Upper lobe of left lung (tissue), 6 donors: ENCODE measurements at regions not wholly inside any gene's neighbourhood (a gene's known extent, or its start where the extent isn't known, plus 50 kb on each side); places are given as distances from the start of the nearest gene placed in this dataset.

ENCODE experiments used
- ATAC-seq, 2 donors: fragments of 200-7000 bp; cut with Tn5 transposase; one replicate each; pipeline ENCODE4 v1.9.1; 2022; ENCODE audit warnings: mild to moderate bottlenecking in 2 of 2, moderate library complexity in 2 of 2; ENCODE audit not compliant: low FRiP score in 2 of 2
- DNase-seq, 2 donors: peaks; one replicate each; pipeline ENCODE4 v3.0.0-alpha.2; 2019 to 2020
- H3K27ac ChIP-seq, 4 donors: fragments of 200-600 bp; sonication (generic); one replicate each; pipeline ENCODE4 v1.5.1; 2016 to 2019
- H3K27me3 ChIP-seq, 4 donors: fragments of 200-600 bp; sonication (generic); one replicate each; pipeline ENCODE4 v1.5.1; 2017 to 2019
- H3K36me3 ChIP-seq, 4 donors: fragments of 200-600 bp; sonication (generic); one replicate each; pipeline ENCODE4 v1.5.1; 2016 to 2019
- H3K4me1 ChIP-seq, 4 donors: fragments of 200-600 bp; sonication (generic); one replicate each; pipeline ENCODE4 v1.5.1; 2018 to 2019
- H3K4me3 ChIP-seq, 4 donors: fragments of 200-600 bp; sonication (generic); one replicate each; pipeline ENCODE4 v1.5.1; 2017 to 2019; ENCODE audit warnings: mild to moderate bottlenecking in 2 of 4, moderate library complexity in 1 of 4
- H3K9me3 ChIP-seq, 4 donors: fragments of 200-600 bp; sonication (generic); one replicate each; pipeline ENCODE4 v1.5.1; 2018 to 2019
- CTCF ChIP-seq, 6 experiments: fragments of 450-650 bp in 4 of 6; fragments of 200-600 bp in 2 of 6; sonication (generic) in 2 of 6; IDR thresholded peaks; one replicate each; pipeline ENCODE4 v1.5.1; 2016 to 2019; ENCODE audit warnings: antibody characterized with exemption in 6 of 6
- EP300 ChIP-seq, 4 donors: sonication (generic); formaldehyde crosslinking; IDR thresholded peaks; one replicate each; pipeline ENCODE4 v1.5.1; 2017; ENCODE audit warnings: antibody characterized with exemption in 4 of 4, control low read depth in 2 of 4
- POLR2A ChIP-seq, 4 donors: fragments of 450-650 bp; IDR thresholded peaks; one replicate each; pipeline ENCODE4 v1.5.1; 2016 to 2017; ENCODE audit warnings: antibody characterized with exemption in 4 of 4, mild to moderate bottlenecking in 2 of 4
- POLR2AphosphoS5 ChIP-seq, 2 donors: sonication (generic); formaldehyde crosslinking; IDR thresholded peaks; one replicate each; pipeline ENCODE4 v1.5.1; 2017; ENCODE audit warnings: antibody characterized with exemption in 2 of 2
- WGBS, 2 donors: methylation state at CpG; one replicate each; pipeline ENCODE4 v1.1.5; 2017 to 2018; 5-methylcytosine and 5-hydroxymethylcytosine counted together
- donor health status: DM: no; HTN: no; CAD: no; lungs with moderate emphysema.
- donor health status: DM: no; HTN: yes; CAD: no; lungs with severe emphysema.

- H3K9me3 ChIP-seq, result no peaks in the 10 kb centered on the region
- no peak for ATAC-seq
- H3K4me1 ChIP-seq, result no peaks in the 10 kb centered on the region
- DNase-seq, result no peak
- H3K27me3 ChIP-seq, result no peaks in the 10 kb centered on the region
- no peaks in the 10 kb centered on the region for H3K36me3 ChIP-seq
- 76 to 83% methylated on average over 5 of the region's 5 CpGs for WGBS, 2 donors
- TF ChIP-seq EP300 (IDR thresholded peaks at IDR 0.05) (no peak), POLR2A (IDR thresholded peaks at IDR 0.05) (no peak), POLR2AphosphoS5 (IDR thresholded peaks at IDR 0.05) (no peak), CTCF (IDR thresholded peaks at IDR 0.05) (no peak)
- no peak overlapping the region for H3K27ac ChIP-seq
- no peak overlapping the region for H3K4me3 ChIP-seq
Measured at GRCh38 chr2:16948053-16948452, 282.4 kb upstream of the CYRIA start.

DNA sequence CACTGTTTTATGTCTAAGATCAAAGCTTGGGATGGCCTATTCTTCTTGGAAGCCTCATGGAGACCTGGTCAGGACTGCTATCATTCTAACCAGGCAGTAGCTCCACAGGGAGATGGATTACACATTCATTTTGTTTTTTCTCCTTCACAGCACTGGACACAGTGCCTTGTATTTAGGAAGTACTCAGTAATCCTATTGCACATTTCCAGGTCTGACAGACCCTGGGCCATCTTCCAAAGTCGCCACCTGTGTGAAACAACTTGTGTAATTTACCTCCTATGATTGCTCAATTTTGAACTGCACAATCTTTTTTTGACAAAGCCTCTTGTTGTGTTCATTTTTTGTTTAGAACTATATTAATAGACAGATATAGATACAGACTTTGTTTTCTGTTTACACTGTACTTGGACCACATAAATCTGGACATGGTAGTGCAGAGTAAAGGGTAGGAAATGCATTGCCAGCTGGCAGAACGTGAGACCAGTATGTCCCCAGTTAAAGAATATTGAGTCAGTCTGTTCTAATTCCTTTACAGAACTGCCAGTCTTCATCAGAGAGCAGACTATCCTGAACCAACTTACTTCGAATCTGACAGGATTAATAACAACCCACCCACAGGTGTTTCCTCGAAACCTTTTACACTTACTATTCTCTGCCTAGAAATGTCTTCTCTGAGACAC is 277.8 kb upstream of the CYRIA start:
- no peak for ATAC-seq
- Histone ChIP-seq H3K4me3 (no peak overlapping the region), H3K4me1 (no peaks in the 10 kb centered on the region), H3K36me3 (no peaks in the 10 kb centered on the region), H3K9me3 (no peaks in the 10 kb centered on the region), H3K27ac (no peak overlapping the region), H3K27me3 (no peaks in the 10 kb centered on the region)
- no peak for DNase-seq
- 84% methylated on average over 4 of the region's 4 CpGs for WGBS, 2 donors
- TF ChIP-seq EP300 (IDR thresholded peaks at IDR 0.05) (no peak), CTCF (IDR thresholded peaks at IDR 0.05) (no peak), POLR2A (IDR thresholded peaks at IDR 0.05) (no peak), POLR2AphosphoS5 (IDR thresholded peaks at IDR 0.05) (no peak)

DNA sequence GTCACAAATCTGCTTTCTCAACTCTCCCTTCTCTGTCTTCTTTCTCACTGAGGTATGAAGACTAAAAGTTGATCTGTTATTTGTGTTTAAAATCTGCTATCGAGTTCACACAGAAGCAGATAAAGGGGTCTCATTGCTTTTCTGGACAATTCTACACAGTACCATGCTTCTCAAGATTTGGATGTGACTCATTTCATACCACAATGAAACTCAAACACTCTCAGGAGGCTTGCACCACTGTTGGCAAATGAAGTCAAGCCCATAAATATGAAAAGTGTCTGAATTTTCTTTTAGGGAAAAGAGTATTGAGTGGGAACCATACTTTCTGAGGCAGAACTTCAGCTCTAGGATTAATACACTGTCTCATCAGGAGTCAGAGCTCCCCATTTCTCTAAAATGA is 274.6 kb upstream of the CYRIA start:
- H3K4me3 ChIP-seq, result no peak overlapping the region
- no peak for ATAC-seq
- no peak overlapping the region for H3K27ac ChIP-seq
- H3K36me3 ChIP-seq, result no peaks in the 10 kb centered on the region
- H3K4me1 ChIP-seq, result no peaks in the 10 kb centered on the region
- no peaks in the 10 kb centered on the region for H3K9me3 ChIP-seq
- no peaks in the 10 kb centered on the region for H3K27me3 ChIP-seq
- no peak for TF ChIP-seq POLR2AphosphoS5 (IDR thresholded peaks at IDR 0.05)
- no peak for TF ChIP-seq POLR2A (IDR thresholded peaks at IDR 0.05)
- TF ChIP-seq EP300 (IDR thresholded peaks at IDR 0.05), result no peak
- no peak for TF ChIP-seq CTCF (IDR thresholded peaks at IDR 0.05)
- no peak for DNase-seq
- WGBS, 2 donors, result 88 to 95% methylated on average over 1 of the region's 1 CpG

DNA sequence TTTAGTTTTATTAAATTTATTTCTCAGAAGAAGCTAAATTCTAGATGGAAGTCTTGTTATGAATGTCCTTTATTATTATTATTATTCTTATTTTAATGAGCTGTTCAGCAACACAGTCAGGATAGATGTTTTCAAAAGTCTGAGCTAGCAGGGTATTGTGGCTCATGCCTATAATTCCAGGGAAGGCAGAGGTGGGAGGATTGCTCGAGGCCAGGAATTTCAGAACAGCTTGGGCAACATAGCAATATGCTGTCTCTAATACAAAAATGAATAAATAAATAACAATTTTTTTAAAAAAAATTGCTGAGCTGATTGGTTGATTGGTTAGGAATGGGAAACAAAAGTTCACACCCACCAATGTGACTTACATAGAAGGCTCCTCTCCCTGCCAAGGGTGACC is 274.1 kb upstream of the CYRIA start:
- 70 to 89% methylated on average over 1 of the region's 1 CpG for WGBS, 2 donors
- DNase-seq, result no peak
- H3K36me3 ChIP-seq, result no peaks in the 10 kb centered on the region
- H3K27me3 ChIP-seq, result no peaks in the 10 kb centered on the region
- no peaks in the 10 kb centered on the region for H3K9me3 ChIP-seq
- H3K4me1 ChIP-seq, result no peaks in the 10 kb centered on the region
- no peak for ATAC-seq
- TF ChIP-seq EP300 (IDR thresholded peaks at IDR 0.05), result no peak
- no peak for TF ChIP-seq POLR2AphosphoS5 (IDR thresholded peaks at IDR 0.05)
- no peak for TF ChIP-seq CTCF (IDR thresholded peaks at IDR 0.05)
- TF ChIP-seq POLR2A (IDR thresholded peaks at IDR 0.05), result no peak
- H3K27ac ChIP-seq, result no peak overlapping the region
- no peak overlapping the region for H3K4me3 ChIP-seq

DNA sequence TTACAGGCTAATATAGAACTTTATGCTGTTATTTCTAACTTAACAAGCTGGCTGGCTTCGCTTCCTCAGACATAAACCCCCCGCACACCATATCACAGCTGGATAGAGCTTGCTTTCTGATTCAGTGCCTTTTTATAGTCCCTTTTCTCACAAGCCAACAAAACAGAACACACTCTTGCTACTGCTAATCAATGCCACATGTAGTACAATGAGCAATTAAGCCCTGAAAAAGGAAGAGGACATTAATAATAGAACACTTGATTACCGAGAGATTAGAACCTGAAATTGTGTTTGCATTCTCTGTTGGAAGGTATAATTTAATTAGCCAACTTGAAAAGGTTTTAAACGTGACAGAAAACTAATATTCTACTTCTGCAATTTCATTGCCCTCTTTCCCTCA is 267.7 kb upstream of the CYRIA start:
- Histone ChIP-seq H3K27me3 (no peaks in the 10 kb centered on the region), H3K4me1 (no peaks in the 10 kb centered on the region), H3K27ac (no peak overlapping the region), H3K9me3 (no peaks in the 10 kb centered on the region), H3K4me3 (no peak overlapping the region), H3K36me3 (no peaks in the 10 kb centered on the region)
- 78 to 80% methylated on average over 4 of the region's 4 CpGs for WGBS, 2 donors
- ATAC-seq (no peak), DNase-seq (no peak)
- TF ChIP-seq EP300 (IDR thresholded peaks at IDR 0.05) (no peak), POLR2A (IDR thresholded peaks at IDR 0.05) (no peak), CTCF (IDR thresholded peaks at IDR 0.05) (no peak), POLR2AphosphoS5 (IDR thresholded peaks at IDR 0.05) (no peak)
